ENCODE measurements at regions not wholly inside any gene's neighbourhood (a gene's known extent, or its start where the extent isn't known, plus 50 kb on each side); places are given as distances from the start of the nearest gene placed in this dataset.

DNA sequence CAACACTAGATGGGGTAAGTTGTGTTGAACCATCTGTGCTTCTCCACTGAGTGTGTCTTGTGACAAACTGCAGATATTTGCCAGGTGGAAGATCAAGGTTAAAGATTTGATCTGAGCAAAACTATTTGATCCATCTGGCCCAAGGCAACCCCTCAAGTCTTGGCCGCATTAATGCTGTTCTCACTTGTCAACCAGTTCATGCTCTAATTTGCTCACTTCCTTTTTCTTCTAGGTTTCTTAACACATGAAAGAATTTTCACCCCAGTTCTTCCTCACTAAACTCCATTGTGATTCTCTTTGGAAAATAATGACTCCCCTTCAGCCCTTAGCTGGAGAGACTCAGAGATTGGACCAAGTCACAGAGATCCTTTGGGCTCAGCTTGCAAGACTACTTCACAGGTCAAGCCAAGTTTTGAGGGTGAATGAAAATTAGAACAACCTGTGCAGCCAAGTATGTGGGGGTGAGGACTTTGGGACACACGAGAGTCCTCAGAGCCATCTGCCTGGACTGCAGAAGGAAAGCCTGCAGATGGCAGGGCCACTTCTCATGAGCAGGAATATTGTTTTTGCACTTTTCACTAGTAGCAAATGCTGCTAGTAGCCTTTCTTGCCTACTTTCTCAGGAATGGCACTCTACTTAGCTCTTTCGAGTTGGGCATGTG is 166.5 kb downstream of the AXIN2 start:
- 69 to 73% methylated on average over 3 of the region's 3 CpGs for WGBS, 2 donors
- Histone ChIP-seq H3K27me3 (ENCODE audit: control insufficient read depth in 3 of 3, insufficient read depth in 3 of 3, low read length in 2 of 3) (no peaks in the 10 kb centered on the region), H3K27ac (ENCODE audit: low read depth in 1 of 2, low read length in 1 of 2) (no peak overlapping the region), H3K9ac (ENCODE audit: insufficient read depth in 1 of 2, low read length in 2 of 2) (no peak overlapping the region), H3K36me3 (ENCODE audit: control insufficient read depth in 4 of 4, insufficient read depth in 4 of 4, low read length in 4 of 4) (no peaks in the 10 kb centered on the region), H3K9me3 (ENCODE audit: control insufficient read depth in 4 of 4, insufficient read depth in 3 of 4, low read length in 3 of 4) (peaks cover 0 to 6% (median 0%) of the 10 kb centered on the region in 4 donors), H3K4me3 (no peak overlapping the region), H3K4me1 (ENCODE audit: control insufficient read depth in 5 of 5, insufficient read depth in 5 of 5, low read length in 5 of 5) (no peaks in the 10 kb centered on the region)
- DNase-seq: no peak
- no peak for ATAC-seq (ENCODE audit: insufficient read depth, low FRiP score)
- TF ChIP-seq, protein P1, sequence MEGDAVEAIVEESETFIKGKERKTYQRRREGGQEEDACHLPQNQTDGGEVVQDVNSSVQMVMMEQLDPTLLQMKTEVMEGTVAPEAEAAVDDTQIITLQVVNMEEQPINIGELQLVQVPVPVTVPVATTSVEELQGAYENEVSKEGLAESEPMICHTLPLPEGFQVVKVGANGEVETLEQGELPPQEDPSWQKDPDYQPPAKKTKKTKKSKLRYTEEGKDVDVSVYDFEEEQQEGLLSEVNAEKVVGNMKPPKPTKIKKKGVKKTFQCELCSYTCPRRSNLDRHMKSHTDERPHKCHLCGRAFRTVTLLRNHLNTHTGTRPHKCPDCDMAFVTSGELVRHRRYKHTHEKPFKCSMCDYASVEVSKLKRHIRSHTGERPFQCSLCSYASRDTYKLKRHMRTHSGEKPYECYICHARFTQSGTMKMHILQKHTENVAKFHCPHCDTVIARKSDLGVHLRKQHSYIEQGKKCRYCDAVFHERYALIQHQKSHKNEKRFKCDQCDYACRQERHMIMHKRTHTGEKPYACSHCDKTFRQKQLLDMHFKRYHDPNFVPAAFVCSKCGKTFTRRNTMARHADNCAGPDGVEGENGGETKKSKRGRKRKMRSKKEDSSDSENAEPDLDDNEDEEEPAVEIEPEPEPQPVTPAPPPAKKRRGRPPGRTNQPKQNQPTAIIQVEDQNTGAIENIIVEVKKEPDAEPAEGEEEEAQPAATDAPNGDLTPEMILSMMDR (IDR thresholded peaks at IDR 0.05; ENCODE audit: control extremely low read depth, extremely low read depth): no peak

DNA sequence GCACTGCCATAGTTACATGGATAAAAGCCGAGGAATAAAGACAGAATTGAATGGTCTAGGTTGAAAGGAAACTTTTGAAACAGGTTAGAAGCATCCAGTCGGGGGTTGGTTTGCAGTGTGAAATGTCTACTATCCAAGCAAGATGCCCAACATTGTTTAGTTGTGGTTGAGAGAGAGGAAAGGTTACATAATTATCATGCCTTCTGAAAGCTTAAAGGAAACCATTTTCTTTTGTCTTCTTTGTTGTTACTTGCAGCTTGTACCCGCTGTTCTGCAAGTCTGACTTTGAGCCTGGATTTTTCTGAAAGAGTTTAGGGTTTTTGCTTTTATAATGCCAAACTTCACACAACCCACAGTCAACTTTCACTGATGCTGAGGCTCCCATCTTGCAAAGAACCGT is 167.9 kb downstream of the AXIN2 start:
- Histone ChIP-seq H3K27ac (ENCODE audit: low read depth in 1 of 2, low read length in 1 of 2) (no peak overlapping the region), H3K4me3 (no peak overlapping the region), H3K9me3 (ENCODE audit: control insufficient read depth in 4 of 4, insufficient read depth in 3 of 4, low read length in 3 of 4) (peaks cover 0 to 6% (median 0%) of the 10 kb centered on the region in 4 donors), H3K9ac (ENCODE audit: insufficient read depth in 1 of 2, low read length in 2 of 2) (no peak overlapping the region), H3K4me1 (ENCODE audit: control insufficient read depth in 5 of 5, insufficient read depth in 5 of 5, low read length in 5 of 5) (no peaks in the 10 kb centered on the region), H3K27me3 (ENCODE audit: control insufficient read depth in 3 of 3, insufficient read depth in 3 of 3, low read length in 2 of 3) (no peaks in the 10 kb centered on the region), H3K36me3 (ENCODE audit: control insufficient read depth in 4 of 4, insufficient read depth in 4 of 4, low read length in 4 of 4) (no peaks in the 10 kb centered on the region)
- DNase-seq (no peak), ATAC-seq (ENCODE audit: insufficient read depth, low FRiP score) (no peak)
- 77 to 81% methylated on average over 4 of the region's 4 CpGs for WGBS, 2 donors
- TF ChIP-seq, protein P1 (IDR thresholded peaks at IDR 0.05; ENCODE audit: control extremely low read depth, extremely low read depth): no peak

DNA sequence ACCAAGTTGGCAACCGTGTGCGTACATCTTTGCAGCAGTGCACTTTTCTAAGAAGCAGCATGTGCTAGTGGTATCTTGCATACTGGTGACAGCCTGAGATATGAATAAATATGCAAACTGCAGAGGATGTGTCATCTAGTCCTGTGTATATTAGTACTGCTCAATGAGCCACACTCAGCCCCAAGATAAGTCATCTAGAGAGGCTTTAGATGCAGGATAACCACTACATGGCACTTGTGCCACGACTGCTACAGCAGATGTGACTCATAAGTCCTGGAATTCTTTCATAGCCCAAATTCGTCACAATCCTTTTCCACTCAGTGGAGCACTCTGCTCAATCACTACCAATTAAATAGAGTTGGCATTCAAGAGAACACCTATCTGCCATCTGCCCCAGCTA is 171.5 kb downstream of the AXIN2 start:
- Histone ChIP-seq H3K9me3 (ENCODE audit: control insufficient read depth in 4 of 4, insufficient read depth in 3 of 4, low read length in 3 of 4) (peaks cover 0 to 2% (median 0%) of the 10 kb centered on the region in 4 donors), H3K4me3 (no peak overlapping the region), H3K36me3 (ENCODE audit: control insufficient read depth in 4 of 4, insufficient read depth in 4 of 4, low read length in 4 of 4) (no peaks in the 10 kb centered on the region), H3K4me1 (ENCODE audit: control insufficient read depth in 5 of 5, insufficient read depth in 5 of 5, low read length in 5 of 5) (no peaks in the 10 kb centered on the region), H3K27ac (ENCODE audit: low read depth in 1 of 2, low read length in 1 of 2) (no peak overlapping the region), H3K9ac (ENCODE audit: insufficient read depth in 1 of 2, low read length in 2 of 2) (no peak overlapping the region), H3K27me3 (ENCODE audit: control insufficient read depth in 3 of 3, insufficient read depth in 3 of 3, low read length in 2 of 3) (no peaks in the 10 kb centered on the region)
- DNase-seq (no peak), ATAC-seq (ENCODE audit: insufficient read depth, low FRiP score) (peak; percentile 77)
- WGBS, 2 donors: 76 to 88% methylated on average over 4 of the region's 4 CpGs
- TF ChIP-seq, protein P1 (IDR thresholded peaks at IDR 0.05; ENCODE audit: control extremely low read depth, extremely low read depth): no peak

DNA sequence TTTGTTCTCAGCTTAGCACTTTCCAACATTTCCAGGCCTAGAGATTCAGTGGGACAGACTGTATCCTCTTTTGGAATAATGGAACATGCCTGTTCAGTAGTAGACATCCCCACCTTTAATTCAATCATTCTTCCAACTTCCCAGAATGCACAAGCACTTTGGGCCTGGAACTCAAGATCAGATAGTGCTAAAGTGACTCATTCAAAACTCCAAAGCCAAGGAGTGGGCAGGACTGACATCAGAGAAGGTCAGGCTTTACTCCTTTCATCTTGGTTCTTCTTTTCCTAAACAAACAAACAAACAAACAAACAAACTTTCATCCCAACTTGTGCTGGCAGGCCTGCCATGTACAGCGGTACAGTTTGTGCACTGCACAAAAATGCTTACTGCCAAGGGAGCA is 172.0 kb downstream of the AXIN2 start:
- Histone ChIP-seq H3K36me3 (ENCODE audit: control insufficient read depth in 4 of 4, insufficient read depth in 4 of 4, low read length in 4 of 4) (no peaks in the 10 kb centered on the region), H3K4me3 (no peak overlapping the region), H3K9me3 (ENCODE audit: control insufficient read depth in 4 of 4, insufficient read depth in 3 of 4, low read length in 3 of 4) (peaks cover 0 to 2% (median 0%) of the 10 kb centered on the region in 4 donors), H3K4me1 (ENCODE audit: control insufficient read depth in 5 of 5, insufficient read depth in 5 of 5, low read length in 5 of 5) (no peaks in the 10 kb centered on the region), H3K27ac (ENCODE audit: low read depth in 1 of 2, low read length in 1 of 2) (no peak overlapping the region), H3K9ac (ENCODE audit: insufficient read depth in 1 of 2, low read length in 2 of 2) (no peak overlapping the region), H3K27me3 (ENCODE audit: control insufficient read depth in 3 of 3, insufficient read depth in 3 of 3, low read length in 2 of 3) (no peaks in the 10 kb centered on the region)
- ATAC-seq (ENCODE audit: insufficient read depth, low FRiP score): no peak
- 48 to 99% methylated on average over 1 of the region's 1 CpG for WGBS, 2 donors
- TF ChIP-seq, protein P1 (IDR thresholded peaks at IDR 0.05; ENCODE audit: control extremely low read depth, extremely low read depth): no peak
- no peak for DNase-seq

Measured in lung (tissue), 11 donors.